Keratinocyte (primary cell): ENCODE measurements at regions not wholly inside any gene's neighbourhood (a gene's known extent, or its start where the extent isn't known, plus 50 kb on each side); places are given as distances from the start of the nearest gene placed in this dataset.
A peak's percentile ranks its signal among the peaks of the same experiment; 100 is the strongest.

Experiments used
- DNase-seq: peaks from one replicate; pipeline ENCODE4 v3.0.0-alpha.2; 2011; ENCODE audit warnings: low read depth, missing footprints, low spot score
- FAIRE-seq: peaks from 2 replicates; lab custom pipeline; 2011; peaks lifted over from hg19 to GRCh38; lab: Jason Lieb, UNC
- H2AFZ ChIP-seq: 2 replicates; pipeline ENCODE4 v1.6.0; 2012; ENCODE audit warnings: low read length, control low read depth, inconsistent platforms; ENCODE audit not compliant: control insufficient read depth
- H3K27ac ChIP-seq: 2 replicates; pipeline ENCODE4 v1.5.1; 2011; ENCODE audit warnings: low read length; ENCODE audit not compliant: control insufficient read depth, insufficient read depth
- H3K27me3 ChIP-seq: 3 replicates; pipeline ENCODE4 v1.6.0; 2011; ENCODE audit warnings: low read length; ENCODE audit not compliant: control insufficient read depth, insufficient read depth; ENCODE audit errors: extremely low read depth
- H3K36me3 ChIP-seq, 2 experiments: 2 replicates in 1 of 2; 3 replicates in 1 of 2; pipeline ENCODE4 v1.5.1; 2011; ENCODE audit warnings: low read length in 2 of 2, mild to moderate bottlenecking in 1 of 2; ENCODE audit not compliant: control insufficient read depth in 2 of 2, insufficient read depth in 2 of 2; ENCODE audit errors: extremely low read depth in 1 of 2
- H3K4me1 ChIP-seq: 3 replicates; pipeline ENCODE4 v1.5.1; 2011; ENCODE audit warnings: low read length; ENCODE audit not compliant: control insufficient read depth, insufficient read depth; ENCODE audit errors: extremely low read depth
- H3K4me2 ChIP-seq: 3 replicates; pipeline ENCODE4 v1.6.0; 2011; ENCODE audit warnings: low read depth, low read length; ENCODE audit not compliant: control insufficient read depth, insufficient read depth; ENCODE audit errors: extremely low read depth
- H3K4me3 ChIP-seq, 3 experiments: fragments of 200-600 bp in 1 of 3; sonication (generic) in 1 of 3; 2 replicates in 2 of 3; 3 replicates in 1 of 3; pipeline ENCODE4 v1.5.1; 2011 to 2016; ENCODE audit warnings: low read length in 3 of 3, mild to moderate bottlenecking in 3 of 3, control low read depth in 2 of 3, inconsistent platforms in 1 of 3, low read depth in 1 of 3, mixed read lengths in 1 of 3, mixed run types in 1 of 3, moderate library complexity in 1 of 3; ENCODE audit not compliant: control insufficient read depth in 2 of 3, insufficient read depth in 2 of 3; ENCODE audit errors: extremely low read depth in 1 of 3
- H3K79me2 ChIP-seq: 2 replicates; pipeline ENCODE4 v1.6.0; 2012; ENCODE audit warnings: low read length; ENCODE audit not compliant: control insufficient read depth, insufficient read depth
- H3K9ac ChIP-seq: 3 replicates; pipeline ENCODE4 v1.6.0; 2011; ENCODE audit warnings: low read length; ENCODE audit not compliant: control insufficient read depth, insufficient read depth; ENCODE audit errors: extremely low read depth
- H3K9me1 ChIP-seq: 3 replicates; pipeline ENCODE4 v1.6.0; 2011; ENCODE audit warnings: low read length; ENCODE audit not compliant: control insufficient read depth, insufficient read depth; ENCODE audit errors: extremely low read depth
- H3K9me3 ChIP-seq: 2 replicates; pipeline ENCODE4 v1.5.1; 2012; ENCODE audit warnings: low read depth, low read length; ENCODE audit not compliant: control insufficient read depth
- H4K20me1 ChIP-seq: 3 replicates; pipeline ENCODE4 v1.6.0; 2011; ENCODE audit warnings: low read length; ENCODE audit not compliant: control insufficient read depth, insufficient read depth; ENCODE audit errors: extremely low read depth
- CTCF ChIP-seq, 3 experiments: IDR thresholded peaks in 1 of 3; conservative IDR thresholded peaks in 1 of 3; optimal IDR thresholded peaks in 1 of 3; 2 replicates in 2 of 3; 3 replicates in 1 of 3; pipeline versions ENCODE3 to v1.5.1; 2011; ENCODE audit warnings: low read length in 3 of 3, mild to moderate bottlenecking in 3 of 3, moderate library complexity in 2 of 3, control low read depth in 1 of 3, inconsistent platforms in 1 of 3; ENCODE audit not compliant: insufficient read depth in 2 of 3; ENCODE audit errors: extremely low read depth in 1 of 3
- EZH2 ChIP-seq: IDR thresholded peaks from one replicate; pipeline ENCODE4 v1.6.1; 2012; ENCODE audit warnings: inconsistent platforms, mild to moderate bottlenecking, low read length, moderate library complexity
- dilution Hi-C: fragments of 300-500 bp; cut with MboI; formaldehyde crosslinking; loops from one replicate; pipeline ENCODE4 v1.7.0; 2020; ENCODE audit warnings: low sequenced_read_pairs; ENCODE audit not compliant: extremely low pct_ligation_motif_present

DNA sequence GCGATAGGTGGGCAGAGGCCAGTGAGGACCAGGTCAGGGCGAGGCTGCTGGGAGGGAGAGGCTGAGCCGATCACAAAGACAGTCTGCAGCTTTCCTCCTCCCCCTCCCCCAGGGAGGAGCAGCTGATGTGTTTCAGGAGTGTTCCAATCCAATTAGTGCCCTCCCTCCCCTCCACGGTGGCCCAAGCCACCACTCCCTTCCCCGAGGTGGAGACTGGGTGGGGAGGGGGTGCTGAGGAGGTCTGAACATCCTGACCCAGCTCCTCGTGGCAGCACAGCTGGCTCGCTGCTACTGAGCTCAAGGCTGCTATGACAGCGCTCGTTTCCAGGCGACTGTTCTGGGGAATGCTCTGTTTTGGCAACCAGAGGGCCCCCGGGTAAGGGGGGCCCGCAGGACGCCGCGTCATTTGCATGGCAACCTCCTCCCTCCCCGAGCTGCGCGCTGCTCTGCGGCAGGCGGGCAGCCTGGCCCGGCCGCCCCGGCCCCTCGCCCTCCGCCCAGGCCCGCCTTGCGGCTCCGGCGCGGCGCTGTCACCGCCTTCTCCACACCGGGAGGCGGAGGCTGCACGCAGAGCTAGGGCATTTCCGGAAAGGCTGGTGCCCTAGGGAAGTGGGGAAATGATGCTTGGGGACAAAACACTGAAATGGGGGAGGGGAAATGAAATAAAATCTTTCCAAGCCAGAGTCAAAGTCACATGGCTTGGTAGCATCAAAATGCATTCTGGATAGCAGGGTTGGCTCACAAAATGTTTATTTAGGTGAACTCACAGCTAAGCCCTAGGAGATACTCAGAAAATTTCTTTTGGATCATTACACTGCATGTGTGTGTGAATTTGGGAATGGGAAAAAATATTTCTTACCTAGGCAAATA lies 67.4 kb upstream of the PIM1 start:
- peak overlapping the region; percentile 57 for H3K9ac ChIP-seq
- TF ChIP-seq EZH2 (no peak), CTCF (optimal IDR thresholded peaks at IDR 0.05 in 1 of 3, IDR thresholded peaks at IDR 0.05 in 1 of 3, conservative IDR thresholded peaks at IDR 0.05 in 1 of 3; ENCODE audit: extremely low read depth in 1 of 3, insufficient read depth in 2 of 3, low read length in 3 of 3) (no peak)
- peak overlapping the region; percentile 38 for H3K27ac ChIP-seq
- peak overlapping the region; percentile 57 for H2AFZ ChIP-seq
- peak overlapping the region; percentile 95 for H3K4me2 ChIP-seq
- dilution Hi-C loops = no loop called here
- peaks cover 13% of the 10 kb centered on the region for H3K4me1 ChIP-seq
- no peak for DNase-seq
- no peaks in the 10 kb centered on the region for H3K79me2 ChIP-seq
- H3K4me3 ChIP-seq = peak overlapping the region in 2 of 3 experiments; percentile 47 to 62
- no peak for FAIRE-seq
- no peaks in the 10 kb centered on the region for H3K9me1 ChIP-seq
- H4K20me1 ChIP-seq = no peaks in the 10 kb centered on the region
- no peaks in the 10 kb centered on the region for H3K9me3 ChIP-seq
- no peaks in the 10 kb centered on the region for H3K36me3 ChIP-seq
- H3K27me3 ChIP-seq = no peaks in the 10 kb centered on the region

GRCh38 chr6:37103169-37104039 lies 66.5 kb upstream of the PIM1 start:
- dilution Hi-C loops = no loop called here
- Histone ChIP-seq H3K36me3 (no peaks in the 10 kb centered on the region), H3K4me2 (peak overlapping the region; percentile 95), H3K9me3 (no peaks in the 10 kb centered on the region), H3K27me3 (no peaks in the 10 kb centered on the region), H4K20me1 (no peaks in the 10 kb centered on the region), H3K27ac (peak overlapping the region; percentile 38), H3K9ac (peak overlapping the region; percentile 57), H3K79me2 (no peaks in the 10 kb centered on the region), H3K9me1 (no peaks in the 10 kb centered on the region), H3K4me3 (peak overlapping the region in 2 of 3 experiments; percentile 47 to 62), H3K4me1 (peaks cover 13% of the 10 kb centered on the region), H2AFZ (peak overlapping the region; percentile 57)
- no peak for FAIRE-seq
- no peak for DNase-seq
- TF ChIP-seq CTCF (optimal IDR thresholded peaks at IDR 0.05 in 1 of 3, IDR thresholded peaks at IDR 0.05 in 1 of 3, conservative IDR thresholded peaks at IDR 0.05 in 1 of 3; ENCODE audit: extremely low read depth in 1 of 3, insufficient read depth in 2 of 3, low read length in 3 of 3) (no peak), EZH2 (no peak)
